ENCODE measurements at regions not wholly inside any gene's neighbourhood (a gene's known extent, or its start where the extent isn't known, plus 50 kb on each side); places are given as distances from the start of the nearest gene placed in this dataset.
"Not testable (repeated sequence)": the region's sequence is repeated elsewhere in the genome, so short reads cannot be mapped to it uniquely, and the experiment has no call there.

- Histone ChIP-seq H3K36me3 (replicated peaks) (no peaks in the 10 kb centered on the region), H3K27me3 (replicated peaks) (no peaks in the 10 kb centered on the region), H3K27ac (no peak overlapping the region), H3K4me3 (ENCODE audit: low read depth, low read length) (no peak overlapping the region)
- no peak for DNase-seq
- in situ Hi-C loops (cut with HindIII; ENCODE audit: low pct_ligation_motif_present, low sequenced_read_pairs), result no loop called here
- no peak for TF ChIP-seq CTCF (IDR thresholded peaks at IDR 0.05; ENCODE audit: low read depth, low read length, missing control alignments)
Observed at GRCh38 chr2:129400826-129401225, 578.6 kb upstream of the RAB6C start.

GRCh38 chr2:129402076-129402475, 577.4 kb upstream of the RAB6C start:
- Histone ChIP-seq H3K27ac (no peak overlapping the region), H3K27me3 (replicated peaks) (no peaks in the 10 kb centered on the region), H3K36me3 (replicated peaks) (no peaks in the 10 kb centered on the region), H3K4me3 (ENCODE audit: low read depth, low read length) (no peak overlapping the region)
- in situ Hi-C loops (cut with HindIII; ENCODE audit: low pct_ligation_motif_present, low sequenced_read_pairs), result no loop called here
- no peak for TF ChIP-seq CTCF (IDR thresholded peaks at IDR 0.05; ENCODE audit: low read depth, low read length, missing control alignments)
- DNase-seq, result no peak

- H3K27me3 ChIP-seq (replicated peaks), result no peaks in the 10 kb centered on the region
- no peak for TF ChIP-seq CTCF (IDR thresholded peaks at IDR 0.05; ENCODE audit: low read depth, low read length, missing control alignments)
- H3K27ac ChIP-seq, result no peak overlapping the region
- H3K36me3 ChIP-seq (replicated peaks), result no peaks in the 10 kb centered on the region
- in situ Hi-C loops (cut with HindIII; ENCODE audit: low pct_ligation_motif_present, low sequenced_read_pairs), result no loop called here
- DNase-seq, result no peak
- H3K4me3 ChIP-seq (ENCODE audit: low read depth, low read length), result no peak overlapping the region
Observed at GRCh38 chr2:129404000-129404685, 575.3 kb upstream of the RAB6C start.

GRCh38 chr2:129408570-129408969, 570.9 kb upstream of the RAB6C start:
- Histone ChIP-seq H3K27ac (no peak overlapping the region), H3K36me3 (replicated peaks) (no peaks in the 10 kb centered on the region), H3K4me3 (ENCODE audit: low read depth, low read length) (no peak overlapping the region), H3K27me3 (replicated peaks) (no peaks in the 10 kb centered on the region)
- TF ChIP-seq CTCF (IDR thresholded peaks at IDR 0.05; ENCODE audit: low read depth, low read length, missing control alignments), result no peak
- DNase-seq, result no peak
- in situ Hi-C loops (cut with HindIII; ENCODE audit: low pct_ligation_motif_present, low sequenced_read_pairs), result no loop called here

- in situ Hi-C loops (cut with HindIII; ENCODE audit: low pct_ligation_motif_present, low sequenced_read_pairs); DNase-seq; H3K36me3 ChIP-seq (replicated peaks); H3K4me3 ChIP-seq (ENCODE audit: low read depth, low read length); H3K27ac ChIP-seq; H3K27me3 ChIP-seq (replicated peaks): not testable (repeated sequence)
Observed at GRCh38 chr2:129417041-129417440, 562.4 kb upstream of the RAB6C start.

- in situ Hi-C loops (cut with HindIII; ENCODE audit: low pct_ligation_motif_present, low sequenced_read_pairs), result no loop called here
- no peak for DNase-seq
- Histone ChIP-seq H3K36me3 (replicated peaks) (no peaks in the 10 kb centered on the region), H3K4me3 (ENCODE audit: low read depth, low read length) (no peak overlapping the region), H3K27ac (no peak overlapping the region), H3K27me3 (replicated peaks) (no peaks in the 10 kb centered on the region)
- no peak for TF ChIP-seq CTCF (IDR thresholded peaks at IDR 0.05; ENCODE audit: low read depth, low read length, missing control alignments)
Observed at GRCh38 chr2:129422028-129422427, 557.4 kb upstream of the RAB6C start.

Data from brain microvascular endothelial cell (primary cell).